ENCODE measurements at regions not wholly inside any gene's neighbourhood (a gene's known extent, or its start where the extent isn't known, plus 50 kb on each side); places are given as distances from the start of the nearest gene placed in this dataset.

- Histone ChIP-seq H3K27me3 (ENCODE audit: control insufficient read depth in 3 of 3, insufficient read depth in 3 of 3, low read length in 2 of 3) (no peaks in the 10 kb centered on the region), H3K9ac (ENCODE audit: insufficient read depth in 1 of 2, low read length in 2 of 2) (no peak overlapping the region), H3K9me3 (ENCODE audit: control insufficient read depth in 4 of 4, insufficient read depth in 3 of 4, low read length in 3 of 4) (peaks cover 0 to 20% (median 4%) of the 10 kb centered on the region in 4 donors), H3K4me3 (no peak overlapping the region), H3K36me3 (ENCODE audit: control insufficient read depth in 4 of 4, insufficient read depth in 4 of 4, low read length in 4 of 4) (no peaks in the 10 kb centered on the region), H3K4me1 (ENCODE audit: control insufficient read depth in 5 of 5, insufficient read depth in 5 of 5, low read length in 5 of 5) (no peaks in the 10 kb centered on the region), H3K27ac (ENCODE audit: low read depth in 1 of 2, low read length in 1 of 2) (no peak overlapping the region)
- ATAC-seq (ENCODE audit: insufficient read depth, low FRiP score) (no peak), DNase-seq (no peak)
- 87 to 90% methylated on average over 5 of the region's 5 CpGs for WGBS, 2 donors
- TF ChIP-seq CTCF (IDR thresholded peaks at IDR 0.05; ENCODE audit: control extremely low read depth, extremely low read depth): no peak
These were observed 210.6 kb upstream of the DIO3 start for GRCh38 chr14:101350691-101351090.

- Histone ChIP-seq H3K27me3 (ENCODE audit: control insufficient read depth in 3 of 3, insufficient read depth in 3 of 3, low read length in 2 of 3) (no peaks in the 10 kb centered on the region), H3K9ac (ENCODE audit: insufficient read depth in 1 of 2, low read length in 2 of 2) (no peak overlapping the region), H3K27ac (ENCODE audit: low read depth in 1 of 2, low read length in 1 of 2) (no peak overlapping the region), H3K4me1 (ENCODE audit: control insufficient read depth in 5 of 5, insufficient read depth in 5 of 5, low read length in 5 of 5) (no peaks in the 10 kb centered on the region), H3K36me3 (ENCODE audit: control insufficient read depth in 4 of 4, insufficient read depth in 4 of 4, low read length in 4 of 4) (no peaks in the 10 kb centered on the region), H3K4me3 (no peak overlapping the region), H3K9me3 (ENCODE audit: control insufficient read depth in 4 of 4, insufficient read depth in 3 of 4, low read length in 3 of 4) (peaks cover 0 to 20% (median 4%) of the 10 kb centered on the region in 4 donors)
- 69 to 78% methylated on average over 7 of the region's 7 CpGs for WGBS, 2 donors
- TF ChIP-seq CTCF (IDR thresholded peaks at IDR 0.05; ENCODE audit: control extremely low read depth, extremely low read depth): no peak
- no peak for ATAC-seq (ENCODE audit: insufficient read depth, low FRiP score)
- no peak for DNase-seq
These were observed 210.1 kb upstream of the DIO3 start for GRCh38 chr14:101351146-101351545.

GRCh38 chr14:101351769-101352168 lies 209.5 kb upstream of the DIO3 start:
- Histone ChIP-seq H3K36me3 (ENCODE audit: control insufficient read depth in 4 of 4, insufficient read depth in 4 of 4, low read length in 4 of 4) (no peaks in the 10 kb centered on the region), H3K9ac (ENCODE audit: insufficient read depth in 1 of 2, low read length in 2 of 2) (no peak overlapping the region), H3K27ac (ENCODE audit: low read depth in 1 of 2, low read length in 1 of 2) (no peak overlapping the region), H3K4me1 (ENCODE audit: control insufficient read depth in 5 of 5, insufficient read depth in 5 of 5, low read length in 5 of 5) (no peaks in the 10 kb centered on the region), H3K4me3 (no peak overlapping the region), H3K9me3 (ENCODE audit: control insufficient read depth in 4 of 4, insufficient read depth in 3 of 4, low read length in 3 of 4) (peaks cover 0 to 20% (median 4%) of the 10 kb centered on the region in 4 donors), H3K27me3 (ENCODE audit: control insufficient read depth in 3 of 3, insufficient read depth in 3 of 3, low read length in 2 of 3) (no peaks in the 10 kb centered on the region)
- no peak for DNase-seq
- TF ChIP-seq CTCF (IDR thresholded peaks at IDR 0.05; ENCODE audit: control extremely low read depth, extremely low read depth): no peak
- 89 to 93% methylated on average over 5 of the region's 5 CpGs for WGBS, 2 donors
- no peak for ATAC-seq (ENCODE audit: insufficient read depth, low FRiP score)

- Histone ChIP-seq H3K4me3 (no peak overlapping the region), H3K27ac (ENCODE audit: low read depth in 1 of 2, low read length in 1 of 2) (no peak overlapping the region), H3K4me1 (ENCODE audit: control insufficient read depth in 5 of 5, insufficient read depth in 5 of 5, low read length in 5 of 5) (no peaks in the 10 kb centered on the region), H3K9me3 (ENCODE audit: control insufficient read depth in 4 of 4, insufficient read depth in 3 of 4, low read length in 3 of 4) (peaks cover 0 to 20% (median 5%) of the 10 kb centered on the region in 4 donors), H3K9ac (ENCODE audit: insufficient read depth in 1 of 2, low read length in 2 of 2) (no peak overlapping the region), H3K36me3 (ENCODE audit: control insufficient read depth in 4 of 4, insufficient read depth in 4 of 4, low read length in 4 of 4) (no peaks in the 10 kb centered on the region), H3K27me3 (ENCODE audit: control insufficient read depth in 3 of 3, insufficient read depth in 3 of 3, low read length in 2 of 3) (no peaks in the 10 kb centered on the region)
- WGBS, 2 donors: 94 to 97% methylated on average over 8 of the region's 8 CpGs
- ATAC-seq (ENCODE audit: insufficient read depth, low FRiP score): no peak
- no peak for DNase-seq
- no peak for TF ChIP-seq CTCF (IDR thresholded peaks at IDR 0.05; ENCODE audit: control extremely low read depth, extremely low read depth)
These were observed 208.7 kb upstream of the DIO3 start for GRCh38 chr14:101352567-101352966.
